Caco-2 (cell line): ENCODE measurements at regions not wholly inside any gene's neighbourhood (a gene's known extent, or its start where the extent isn't known, plus 50 kb on each side); places are given as distances from the start of the nearest gene placed in this dataset.

Experiments used
- BruUV-seq: library from RNA; stranded (reverse); fragments of 400-500 nt; replicated peaks from 2 replicates; lab custom pipeline; 2021; lab: Mats Ljungman, UMichigan
- CTCF ChIA-PET: fragments of 300-600 bp; sonication (Branson Sonifier 250); formaldehyde crosslinking; loops from one replicate; lab custom pipeline; 2022; ENCODE audit warnings: antibody characterized with exemption; lab: Charles Lee
- POLR2A ChIA-PET: fragments of 300-600 bp; sonication (Branson Sonifier 250); formaldehyde crosslinking; loops from one replicate; lab custom pipeline; 2022; ENCODE audit warnings: antibody characterized with exemption; lab: Charles Lee
- DNase-seq, 2 experiments: peaks; one replicate each; pipeline versions ENCODE4 v3.0.0 to v3.0.0-alpha.2; 2020 to 2022
- H3K27me3 ChIP-seq: replicated peaks from 2 replicates; pipeline ENCODE4 v1.6.0; 2011; ENCODE audit warnings: low read length; ENCODE audit not compliant: control insufficient read depth, insufficient read depth
- H3K36me3 ChIP-seq: 2 replicates; pipeline ENCODE4 v1.5.1; 2011; ENCODE audit warnings: low read length; ENCODE audit not compliant: control insufficient read depth, insufficient read depth
- H3K4me1 ChIP-seq: fragments of 250-450 bp; sonication (Bioruptor Pico); 2 replicates; pipeline ENCODE4 v1.5.1; 2020; ENCODE audit warnings: mild to moderate bottlenecking
- H3K4me3 ChIP-seq: 2 replicates; pipeline ENCODE4 v1.5.1; 2011; ENCODE audit warnings: low read depth, mild to moderate bottlenecking, control low read depth, low read length
- H3K9me3 ChIP-seq: fragments of 250-450 bp; sonication (Bioruptor Pico); 2 replicates; pipeline ENCODE4 v1.5.1; 2020; ENCODE audit warnings: mild to moderate bottlenecking, moderate library complexity
- H3K27ac Mint-ChIP-seq: one replicate; pipeline ENCODE4 v1.8.0; 2022; ENCODE audit warnings: mixed read lengths; ENCODE audit not compliant: unreplicated experiment
- H3K27me3 Mint-ChIP-seq: one replicate; pipeline ENCODE4 v1.8.0; 2022; ENCODE audit warnings: mixed read lengths; ENCODE audit not compliant: insufficient read depth, unreplicated experiment
- H3K36me3 Mint-ChIP-seq: one replicate; pipeline ENCODE4 v1.8.0; 2022; ENCODE audit warnings: mild to moderate bottlenecking, mixed read lengths; ENCODE audit not compliant: insufficient read depth, unreplicated experiment
- H3K4me1 Mint-ChIP-seq: one replicate; pipeline ENCODE4 v1.8.0; 2022; ENCODE audit warnings: low read depth, mixed read lengths; ENCODE audit not compliant: unreplicated experiment
- H3K4me3 Mint-ChIP-seq: one replicate; pipeline ENCODE4 v1.8.0; 2022; ENCODE audit warnings: mild to moderate bottlenecking, moderate library complexity, mixed read lengths; ENCODE audit not compliant: unreplicated experiment
- H3K9me3 Mint-ChIP-seq: one replicate; pipeline ENCODE4 v1.8.0; 2022; ENCODE audit warnings: mixed read lengths; ENCODE audit not compliant: unreplicated experiment
- intact Hi-C: fragments of 100-400 bp; cut with micrococcal nuclease; formaldehyde crosslinking; loops from one replicate; pipeline ENCODE4 v1.10.0; 2022; ENCODE audit not compliant: unreplicated experiment
- TF ChIP-seq, protein P1 (sequence below), 2 experiments: fragments of 200-600 bp in 1 of 2; IDR thresholded peaks; 1 replicate in 1 of 2; 2 replicates in 1 of 2; pipeline versions ENCODE4 v1.5.1 to v1.8.0; 2011 to 2022; ENCODE audit warnings: antibody characterized with exemption in 1 of 2, control low read depth in 1 of 2, inconsistent platforms in 1 of 2, low read depth in 1 of 2, low read length in 1 of 2, mild to moderate bottlenecking in 1 of 2, moderate library complexity in 1 of 2; ENCODE audit not compliant: insufficient read depth in 1 of 2, severe bottlenecking in 1 of 2, unreplicated experiment in 1 of 2

DNA sequence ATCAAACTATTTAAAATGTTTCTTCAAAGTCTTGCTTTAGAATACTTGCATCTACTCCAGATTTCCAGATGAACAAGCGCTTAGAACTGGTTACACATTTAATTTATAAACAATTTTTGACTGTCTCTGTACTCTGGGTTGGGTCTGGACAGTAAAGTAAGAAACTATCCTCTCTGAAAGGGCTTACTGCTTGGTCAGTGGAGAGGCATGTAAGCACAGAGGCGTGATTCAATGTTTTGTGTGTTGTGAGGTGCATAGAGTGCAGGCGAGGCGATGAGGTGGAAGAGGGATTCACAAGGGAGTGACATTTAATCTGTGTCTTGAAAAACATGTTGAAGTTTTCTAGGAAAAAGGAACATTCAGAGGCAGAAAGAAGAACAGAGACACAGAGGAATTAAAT lies 231.4 kb downstream of the VEGFC start:
- no peaks in the 10 kb centered on the region for H3K9me3 ChIP-seq
- Mint-ChIP-seq H3K4me3 (no peak overlapping the region), H3K27ac (no peak overlapping the region), H3K9me3 (no peaks in the 10 kb centered on the region), H3K4me1 (no peaks in the 10 kb centered on the region), H3K27me3 (peaks cover 7% of the 10 kb centered on the region), H3K36me3 (no peaks in the 10 kb centered on the region)
- no peak for DNase-seq
- POLR2A ChIA-PET: no interaction called here
- BruUV-seq: no TSS peak
- H3K4me3 ChIP-seq: no peak overlapping the region
- TF ChIP-seq, protein P1, sequence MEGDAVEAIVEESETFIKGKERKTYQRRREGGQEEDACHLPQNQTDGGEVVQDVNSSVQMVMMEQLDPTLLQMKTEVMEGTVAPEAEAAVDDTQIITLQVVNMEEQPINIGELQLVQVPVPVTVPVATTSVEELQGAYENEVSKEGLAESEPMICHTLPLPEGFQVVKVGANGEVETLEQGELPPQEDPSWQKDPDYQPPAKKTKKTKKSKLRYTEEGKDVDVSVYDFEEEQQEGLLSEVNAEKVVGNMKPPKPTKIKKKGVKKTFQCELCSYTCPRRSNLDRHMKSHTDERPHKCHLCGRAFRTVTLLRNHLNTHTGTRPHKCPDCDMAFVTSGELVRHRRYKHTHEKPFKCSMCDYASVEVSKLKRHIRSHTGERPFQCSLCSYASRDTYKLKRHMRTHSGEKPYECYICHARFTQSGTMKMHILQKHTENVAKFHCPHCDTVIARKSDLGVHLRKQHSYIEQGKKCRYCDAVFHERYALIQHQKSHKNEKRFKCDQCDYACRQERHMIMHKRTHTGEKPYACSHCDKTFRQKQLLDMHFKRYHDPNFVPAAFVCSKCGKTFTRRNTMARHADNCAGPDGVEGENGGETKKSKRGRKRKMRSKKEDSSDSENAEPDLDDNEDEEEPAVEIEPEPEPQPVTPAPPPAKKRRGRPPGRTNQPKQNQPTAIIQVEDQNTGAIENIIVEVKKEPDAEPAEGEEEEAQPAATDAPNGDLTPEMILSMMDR (IDR thresholded peaks at IDR 0.05; ENCODE audit: insufficient read depth in 1 of 2, low read depth in 1 of 2, low read length in 1 of 2, severe bottlenecking in 1 of 2, unreplicated experiment in 1 of 2): no peak
- H3K4me1 ChIP-seq: no peaks in the 10 kb centered on the region
- no peaks in the 10 kb centered on the region for H3K27me3 ChIP-seq
- intact Hi-C loops: no loop called here
- CTCF ChIA-PET: no interaction called here
- no peaks in the 10 kb centered on the region for H3K36me3 ChIP-seq

DNA sequence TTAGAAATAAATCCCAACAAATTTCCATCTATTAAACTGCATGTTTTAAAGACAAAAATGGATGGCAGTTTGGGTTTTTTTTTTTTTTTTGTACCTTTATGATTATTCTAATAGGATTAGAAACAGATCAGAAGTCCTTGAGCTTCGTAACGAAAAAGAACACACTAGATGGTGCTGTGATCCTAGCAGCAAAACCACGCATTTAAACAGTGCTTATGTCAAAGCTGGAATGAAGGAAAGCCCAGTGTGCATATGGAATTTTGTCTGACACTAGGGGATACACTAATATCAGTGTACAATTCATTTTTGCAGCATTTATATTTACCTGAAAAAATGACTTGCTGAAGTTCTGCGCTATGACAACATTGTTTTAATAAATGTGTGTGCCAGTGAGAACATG lies 229.1 kb downstream of the VEGFC start:
- Mint-ChIP-seq H3K27me3 (peaks cover 7% of the 10 kb centered on the region), H3K27ac (no peak overlapping the region), H3K4me3 (no peak overlapping the region), H3K4me1 (no peaks in the 10 kb centered on the region), H3K9me3 (no peaks in the 10 kb centered on the region), H3K36me3 (no peaks in the 10 kb centered on the region)
- H3K36me3 ChIP-seq: no peaks in the 10 kb centered on the region
- H3K4me3 ChIP-seq: no peak overlapping the region
- no peaks in the 10 kb centered on the region for H3K4me1 ChIP-seq
- H3K9me3 ChIP-seq: no peaks in the 10 kb centered on the region
- no peaks in the 10 kb centered on the region for H3K27me3 ChIP-seq
- TF ChIP-seq, protein P1 (IDR thresholded peaks at IDR 0.05; ENCODE audit: insufficient read depth in 1 of 2, low read depth in 1 of 2, low read length in 1 of 2, severe bottlenecking in 1 of 2, unreplicated experiment in 1 of 2): peak in 1 of 2 experiments; percentile 1
- no TSS peak for BruUV-seq
- intact Hi-C loops: loop anchor here (1.0 kb wide), 1 partner anchor 484 kb away; no protein-coding TSS in a partner anchor
- no peak for DNase-seq
- ChIA-PET POLR2A (interaction anchor here (0.6 kb wide), 1 partner anchor 42 kb away, joined by 6 read pairs; no protein-coding TSS in a partner anchor), CTCF (interaction anchor here (0.7 to 1.1 kb wide), 2 partner anchors 484 to 1184 kb away, joined by 7 to 8 read pairs; no protein-coding TSS in a partner anchor)

DNA sequence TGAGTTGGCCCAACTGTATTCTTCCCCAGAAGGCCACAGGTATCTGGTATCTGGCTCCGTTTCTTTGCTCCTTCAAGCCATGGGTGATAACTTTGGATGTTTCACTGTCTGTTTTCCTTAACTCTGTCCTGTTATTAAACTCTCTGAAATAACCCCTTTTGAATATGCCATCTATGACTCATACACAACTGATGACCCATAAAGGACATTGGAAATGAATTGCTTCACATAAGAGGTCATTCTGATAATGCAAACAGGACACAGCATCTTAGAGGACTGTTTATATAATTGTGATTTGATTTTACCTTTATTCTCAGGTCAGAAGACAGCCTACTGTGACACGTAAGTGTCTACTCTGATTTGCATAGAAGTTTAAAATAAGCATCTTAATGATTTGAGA lies 227.7 kb downstream of the VEGFC start:
- no peaks in the 10 kb centered on the region for H3K9me3 ChIP-seq
- peaks cover 7% of the 10 kb centered on the region for H3K27me3 Mint-ChIP-seq
- H3K4me3 ChIP-seq: no peak overlapping the region
- H3K36me3 Mint-ChIP-seq: no peaks in the 10 kb centered on the region
- DNase-seq: no peak
- POLR2A ChIA-PET: no interaction called here
- H3K4me3 Mint-ChIP-seq: no peak overlapping the region
- no peak overlapping the region for H3K27ac Mint-ChIP-seq
- no peaks in the 10 kb centered on the region for H3K36me3 ChIP-seq
- CTCF ChIA-PET: no interaction called here
- H3K4me1 ChIP-seq: no peaks in the 10 kb centered on the region
- no peaks in the 10 kb centered on the region for H3K9me3 Mint-ChIP-seq
- BruUV-seq: no TSS peak
- intact Hi-C loops: no loop called here
- no peaks in the 10 kb centered on the region for H3K27me3 ChIP-seq
- TF ChIP-seq, protein P1 (IDR thresholded peaks at IDR 0.05; ENCODE audit: insufficient read depth in 1 of 2, low read depth in 1 of 2, low read length in 1 of 2, severe bottlenecking in 1 of 2, unreplicated experiment in 1 of 2): no peak
- no peaks in the 10 kb centered on the region for H3K4me1 Mint-ChIP-seq
